ENCODE measurements at regions not wholly inside any gene's neighbourhood (a gene's known extent, or its start where the extent isn't known, plus 50 kb on each side); places are given as distances from the start of the nearest gene placed in this dataset.

DNA sequence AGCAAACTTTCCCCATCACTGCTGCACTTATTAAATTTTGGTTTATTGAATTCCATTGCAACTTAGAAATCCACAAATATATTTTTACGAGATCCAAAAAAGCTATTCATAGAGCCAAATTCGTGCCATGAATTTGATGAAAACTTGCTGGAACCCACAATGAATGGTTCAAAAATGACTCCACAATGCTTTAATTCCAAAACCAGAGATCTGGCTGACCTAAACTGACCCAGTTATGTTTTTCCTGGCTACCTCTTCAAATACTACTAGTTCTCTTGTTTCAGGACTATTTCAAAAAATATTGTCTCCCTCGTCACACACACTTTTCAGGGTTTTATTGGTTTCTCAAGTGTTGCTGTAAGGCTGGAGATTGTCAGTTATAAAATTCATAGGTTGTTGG lies 474.8 kb downstream of the PDGFC start:
- H3K4me3 ChIP-seq (ENCODE audit: low read depth in 1 of 2, low read length in 2 of 2) = no peak overlapping the region
- H3K4me2 ChIP-seq (ENCODE audit: insufficient read depth, low read length) = no peak overlapping the region

DNA sequence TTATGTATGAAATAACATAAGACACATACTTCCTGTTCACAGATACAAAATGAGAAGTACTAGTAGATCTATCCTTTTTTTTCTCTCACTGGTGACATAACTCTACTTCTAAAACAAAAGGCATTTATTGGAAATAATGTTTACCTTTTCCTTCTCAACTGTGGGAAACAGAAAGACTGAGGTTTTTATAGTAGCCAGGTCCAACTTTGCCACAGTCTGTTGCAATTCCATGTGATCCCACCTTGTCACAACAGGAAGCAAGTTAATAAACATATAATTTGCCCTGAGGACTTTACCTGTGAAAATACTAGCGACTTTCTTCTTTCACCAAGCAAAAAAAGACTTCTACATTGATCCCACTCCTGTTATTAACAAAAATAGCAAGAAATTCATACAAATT lies 475.8 kb downstream of the PDGFC start:
- Histone ChIP-seq H3K27me3 (ENCODE audit: insufficient read depth, low read length, poor library complexity) (no peaks in the 10 kb centered on the region), H3K27ac (ENCODE audit: low read length) (no peak overlapping the region), H2AFZ (ENCODE audit: low read depth, low read length) (no peak overlapping the region), H3K36me3 (ENCODE audit: insufficient read depth, low read length) (no peaks in the 10 kb centered on the region), H3K9ac (ENCODE audit: low read depth, low read length) (no peak overlapping the region), H3K79me2 (ENCODE audit: insufficient read depth, low read length) (no peaks in the 10 kb centered on the region), H3K4me3 (ENCODE audit: low read depth in 1 of 2, low read length in 2 of 2) (no peak overlapping the region), H3K9me3 (ENCODE audit: insufficient read depth, low read length, severe bottlenecking) (no peaks in the 10 kb centered on the region), H3K4me2 (ENCODE audit: insufficient read depth, low read length) (no peak overlapping the region), H4K20me1 (ENCODE audit: insufficient read depth, low read length) (no peaks in the 10 kb centered on the region), H3K4me1 (ENCODE audit: insufficient read depth, low read length) (no peaks in the 10 kb centered on the region)
- ATAC-seq (ENCODE audit: insufficient read depth, low read depth) (no peak), DNase-seq (no peak)
- TF ChIP-seq EZH2 (IDR thresholded peaks at IDR 0.05; ENCODE audit: borderline replicate concordance, low read depth, low read length, severe bottlenecking) = no peak
- TF ChIP-seq, protein P1, sequence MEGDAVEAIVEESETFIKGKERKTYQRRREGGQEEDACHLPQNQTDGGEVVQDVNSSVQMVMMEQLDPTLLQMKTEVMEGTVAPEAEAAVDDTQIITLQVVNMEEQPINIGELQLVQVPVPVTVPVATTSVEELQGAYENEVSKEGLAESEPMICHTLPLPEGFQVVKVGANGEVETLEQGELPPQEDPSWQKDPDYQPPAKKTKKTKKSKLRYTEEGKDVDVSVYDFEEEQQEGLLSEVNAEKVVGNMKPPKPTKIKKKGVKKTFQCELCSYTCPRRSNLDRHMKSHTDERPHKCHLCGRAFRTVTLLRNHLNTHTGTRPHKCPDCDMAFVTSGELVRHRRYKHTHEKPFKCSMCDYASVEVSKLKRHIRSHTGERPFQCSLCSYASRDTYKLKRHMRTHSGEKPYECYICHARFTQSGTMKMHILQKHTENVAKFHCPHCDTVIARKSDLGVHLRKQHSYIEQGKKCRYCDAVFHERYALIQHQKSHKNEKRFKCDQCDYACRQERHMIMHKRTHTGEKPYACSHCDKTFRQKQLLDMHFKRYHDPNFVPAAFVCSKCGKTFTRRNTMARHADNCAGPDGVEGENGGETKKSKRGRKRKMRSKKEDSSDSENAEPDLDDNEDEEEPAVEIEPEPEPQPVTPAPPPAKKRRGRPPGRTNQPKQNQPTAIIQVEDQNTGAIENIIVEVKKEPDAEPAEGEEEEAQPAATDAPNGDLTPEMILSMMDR (IDR thresholded peaks at IDR 0.05; ENCODE audit: borderline replicate concordance, extremely low read depth, low read length, poor library complexity, severe bottlenecking) = no peak

More for the DNA sequence above, 474.8 kb downstream of the PDGFC start:
- no peak for TF ChIP-seq EZH2 (IDR thresholded peaks at IDR 0.05; ENCODE audit: borderline replicate concordance, low read depth, low read length, severe bottlenecking)
- TF ChIP-seq, protein P1 (IDR thresholded peaks at IDR 0.05; ENCODE audit: borderline replicate concordance, extremely low read depth, low read length, poor library complexity, severe bottlenecking) = no peak
- Histone ChIP-seq H3K9ac (ENCODE audit: low read depth, low read length) (no peak overlapping the region), H3K9me3 (ENCODE audit: insufficient read depth, low read length, severe bottlenecking) (no peaks in the 10 kb centered on the region), H2AFZ (ENCODE audit: low read depth, low read length) (no peak overlapping the region), H4K20me1 (ENCODE audit: insufficient read depth, low read length) (no peaks in the 10 kb centered on the region), H3K36me3 (ENCODE audit: insufficient read depth, low read length) (no peaks in the 10 kb centered on the region), H3K27me3 (ENCODE audit: insufficient read depth, low read length, poor library complexity) (no peaks in the 10 kb centered on the region), H3K79me2 (ENCODE audit: insufficient read depth, low read length) (no peaks in the 10 kb centered on the region), H3K27ac (ENCODE audit: low read length) (no peak overlapping the region), H3K4me1 (ENCODE audit: insufficient read depth, low read length) (no peaks in the 10 kb centered on the region)
- no peak for DNase-seq
- ATAC-seq (ENCODE audit: insufficient read depth, low read depth) = no peak

DNA sequence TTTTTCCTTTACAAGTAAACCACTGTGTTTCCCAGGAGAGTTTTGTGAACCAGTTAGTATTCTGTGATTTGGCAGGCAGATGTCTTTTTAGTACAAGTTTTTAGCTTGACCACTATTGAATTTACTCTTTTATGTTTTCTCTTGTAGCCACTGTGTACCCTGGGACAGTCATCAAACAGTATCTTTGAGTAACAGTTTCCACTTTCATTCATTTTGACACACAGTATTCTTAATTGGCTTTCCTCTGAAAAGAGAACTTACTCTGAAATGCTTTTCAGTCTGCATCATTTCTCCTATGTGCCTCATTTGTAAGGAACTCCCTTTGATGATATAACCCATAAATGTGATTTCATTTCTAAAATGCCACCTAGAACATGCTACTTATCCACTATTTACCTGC lies 476.5 kb downstream of the PDGFC start:
- Histone ChIP-seq H4K20me1 (ENCODE audit: insufficient read depth, low read length) (no peaks in the 10 kb centered on the region), H2AFZ (ENCODE audit: low read depth, low read length) (no peak overlapping the region), H3K4me2 (ENCODE audit: insufficient read depth, low read length) (no peak overlapping the region), H3K9ac (ENCODE audit: low read depth, low read length) (no peak overlapping the region), H3K79me2 (ENCODE audit: insufficient read depth, low read length) (no peaks in the 10 kb centered on the region), H3K27ac (ENCODE audit: low read length) (no peak overlapping the region), H3K9me3 (ENCODE audit: insufficient read depth, low read length, severe bottlenecking) (no peaks in the 10 kb centered on the region), H3K4me1 (ENCODE audit: insufficient read depth, low read length) (no peaks in the 10 kb centered on the region), H3K36me3 (ENCODE audit: insufficient read depth, low read length) (no peaks in the 10 kb centered on the region), H3K27me3 (ENCODE audit: insufficient read depth, low read length, poor library complexity) (no peaks in the 10 kb centered on the region), H3K4me3 (ENCODE audit: low read depth in 1 of 2, low read length in 2 of 2) (no peak overlapping the region)
- no peak for DNase-seq
- TF ChIP-seq, protein P1 (IDR thresholded peaks at IDR 0.05; ENCODE audit: borderline replicate concordance, extremely low read depth, low read length, poor library complexity, severe bottlenecking) = no peak
- TF ChIP-seq EZH2 (IDR thresholded peaks at IDR 0.05; ENCODE audit: borderline replicate concordance, low read depth, low read length, severe bottlenecking) = no peak
- no peak for ATAC-seq (ENCODE audit: insufficient read depth, low read depth)

DNA sequence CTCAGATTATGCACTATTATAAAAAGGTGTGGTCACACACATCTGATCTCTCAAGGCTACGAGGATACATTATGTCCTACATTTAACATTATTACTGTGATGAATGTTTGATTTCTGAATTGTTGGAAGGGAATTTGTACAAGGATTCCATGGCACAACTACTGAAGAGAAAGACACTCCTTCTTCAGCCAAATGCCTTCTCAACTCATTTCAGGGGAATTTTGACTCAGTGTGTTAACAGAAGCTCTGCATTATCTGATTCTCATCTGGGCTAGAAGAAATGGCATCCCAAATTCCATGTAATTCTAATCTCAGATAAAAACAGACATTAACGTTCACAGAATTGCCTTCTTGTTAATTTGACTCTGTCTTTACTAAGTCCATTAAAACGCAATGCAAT lies 477.7 kb downstream of the PDGFC start:
- H3K4me1 ChIP-seq (ENCODE audit: insufficient read depth, low read length) = no peaks in the 10 kb centered on the region
- H3K9me3 ChIP-seq (ENCODE audit: insufficient read depth, low read length, severe bottlenecking) = no peaks in the 10 kb centered on the region
- H3K4me3 ChIP-seq (ENCODE audit: low read depth in 1 of 2, low read length in 2 of 2) = no peak overlapping the region
- TF ChIP-seq, protein P1 (IDR thresholded peaks at IDR 0.05; ENCODE audit: borderline replicate concordance, extremely low read depth, low read length, poor library complexity, severe bottlenecking) = no peak
- no peak for TF ChIP-seq EZH2 (IDR thresholded peaks at IDR 0.05; ENCODE audit: borderline replicate concordance, low read depth, low read length, severe bottlenecking)
- no peak overlapping the region for H3K9ac ChIP-seq (ENCODE audit: low read depth, low read length)
- no peaks in the 10 kb centered on the region for H3K79me2 ChIP-seq (ENCODE audit: insufficient read depth, low read length)
- DNase-seq (no peak), ATAC-seq (ENCODE audit: insufficient read depth, low read depth) (no peak)
- no peak overlapping the region for H3K27ac ChIP-seq (ENCODE audit: low read length)
- no peak overlapping the region for H2AFZ ChIP-seq (ENCODE audit: low read depth, low read length)
- H3K4me2 ChIP-seq (ENCODE audit: insufficient read depth, low read length) = no peak overlapping the region
- no peaks in the 10 kb centered on the region for H3K36me3 ChIP-seq (ENCODE audit: insufficient read depth, low read length)
- H4K20me1 ChIP-seq (ENCODE audit: insufficient read depth, low read length) = no peaks in the 10 kb centered on the region
- H3K27me3 ChIP-seq (ENCODE audit: insufficient read depth, low read length, poor library complexity) = no peaks in the 10 kb centered on the region
